H1 (cell line): ENCODE measurements at regions not wholly inside any gene's neighbourhood (a gene's known extent, or its start where the extent isn't known, plus 50 kb on each side); places are given as distances from the start of the nearest gene placed in this dataset.

Experiments
- BCL11A ChIP-seq, 2 experiments: IDR thresholded peaks; one replicate each; pipeline ENCODE4 v1.6.1; 2011; ENCODE audit warnings: low read depth in 2 of 2, low read length in 2 of 2, mild to moderate bottlenecking in 2 of 2
- MAX ChIP-seq: IDR thresholded peaks from 2 replicates; pipeline ENCODE4 v1.6.1; 2012; ENCODE audit warnings: inconsistent platforms
- POLR2AphosphoS5 ChIP-seq: IDR thresholded peaks from 2 replicates; pipeline ENCODE4 v1.6.1; 2011; ENCODE audit warnings: low read depth, low read length
- RAD21 ChIP-seq, 2 experiments: IDR thresholded peaks in 1 of 2; conservative IDR thresholded peaks in 1 of 2; 2 replicates each; pipeline ENCODE4 v1.6.1; 2011; ENCODE audit warnings: low read depth in 2 of 2, low read length in 2 of 2, improper control_type of control experiment in 1 of 2, inconsistent platforms in 1 of 2, mild to moderate bottlenecking in 1 of 2, moderate library complexity in 1 of 2
- SIX5 ChIP-seq: IDR thresholded peaks from 2 replicates; pipeline ENCODE4 v1.6.1; 2011; ENCODE audit warnings: mild to moderate bottlenecking, low read depth, low read length
- SP2 ChIP-seq: IDR thresholded peaks from 2 replicates; pipeline ENCODE4 v1.6.1; 2012; ENCODE audit warnings: mild to moderate bottlenecking, low read length, inconsistent platforms
- ZNF274 ChIP-seq: IDR thresholded peaks from 2 replicates; pipeline ENCODE4 v1.7.0; 2012; ENCODE audit warnings: low read length, borderline replicate concordance; ENCODE audit errors: extremely low read depth

DNA sequence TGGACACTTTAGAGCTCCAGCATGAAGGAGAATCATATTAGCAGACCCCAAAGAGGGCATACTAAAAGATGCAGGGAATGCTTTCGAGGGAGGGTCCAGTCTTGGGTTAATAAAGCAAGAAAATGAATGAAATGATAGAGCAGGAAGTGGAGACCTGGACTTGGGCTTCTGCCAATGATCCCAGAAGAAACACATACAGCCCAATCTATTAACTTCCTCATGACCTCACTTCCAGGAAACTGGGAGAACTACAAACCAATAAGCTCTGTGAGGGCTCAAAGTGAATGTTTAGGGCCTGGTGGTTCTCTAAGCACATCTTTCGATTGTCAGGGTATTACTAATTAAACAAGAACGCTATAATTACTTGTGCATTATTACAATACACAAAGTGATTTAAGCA is 53.6 kb upstream of the SSX2IP start (continued):
- TF ChIP-seq MAX (no peak), BCL11A (IDR thresholded peaks at IDR 0.05; ENCODE audit: low read depth in 2 of 2, low read length in 2 of 2) (no peak), RAD21 (IDR thresholded peaks at IDR 0.05 in 1 of 2, conservative IDR thresholded peaks at IDR 0.05 in 1 of 2; ENCODE audit: low read depth in 2 of 2, low read length in 2 of 2) (no peak), SP2 (no peak), POLR2AphosphoS5 (no peak), ZNF274 (no peak), SIX5 (no peak)
- TF ChIP-seq, all 59 proteins: peak for 0
